Peyer's patch (tissue), 4 donors: ENCODE measurements at regions not wholly inside any gene's neighbourhood (a gene's known extent, or its start where the extent isn't known, plus 50 kb on each side); places are given as distances from the start of the nearest gene placed in this dataset.

Source experiments
- CTCF ChIP-seq, 6 experiments: fragments of 450-650 bp in 4 of 6; fragments of 200-600 bp in 2 of 6; sonication (generic) in 1 of 6; IDR thresholded peaks; one replicate each; pipeline ENCODE4 v1.5.1; 2017 to 2019; ENCODE audit warnings: antibody characterized with exemption in 6 of 6, mild to moderate bottlenecking in 3 of 6, moderate library complexity in 1 of 6
- POLR2A ChIP-seq, 2 donors: fragments of 450-650 bp; IDR thresholded peaks; one replicate each; pipeline ENCODE4 v1.5.1; 2017; ENCODE audit warnings: antibody characterized with exemption in 2 of 2, mild to moderate bottlenecking in 2 of 2, moderate library complexity in 2 of 2

- TF ChIP-seq POLR2A (IDR thresholded peaks at IDR 0.05) (no peak), CTCF (IDR thresholded peaks at IDR 0.05) (no peak)
Observed at GRCh38 chr6:71513036-71513435, 224.4 kb downstream of the OGFRL1 start.
